SK-N-SH treated with all-trans-retinoic acid at 6 μM for 48 hours (cell line): ENCODE measurements at regions not wholly inside any gene's neighbourhood (a gene's known extent, or its start where the extent isn't known, plus 50 kb on each side); places are given as distances from the start of the nearest gene placed in this dataset.

Experiments
- ATAC-seq: fragments of 200-7000 bp; cut with Tn5 transposase; 3 replicates; pipeline ENCODE4 v1.9.1; 2020; ENCODE audit warnings: mild to moderate bottlenecking, moderate library complexity
- ARNTL ChIP-seq: fragments of 450-650 bp; formaldehyde crosslinking; IDR thresholded peaks from 2 replicates; pipeline ENCODE4 v1.5.0; 2020; ENCODE audit warnings: low read depth, mild to moderate bottlenecking, moderate library complexity, borderline replicate concordance
- BACH2 ChIP-seq: fragments of 250-450 bp; sonication (Bioruptor Pico); IDR thresholded peaks from 2 replicates; pipeline ENCODE4 v1.9.0; 2021; ENCODE audit warnings: mild to moderate bottlenecking, borderline replicate concordance
- CREB5 ChIP-seq: fragments of 250-450 bp; sonication (Bioruptor Pico); IDR thresholded peaks from 2 replicates; pipeline ENCODE4 v1.5.1; 2020; ENCODE audit warnings: low read depth, mild to moderate bottlenecking, moderate library complexity
- CSDC2 ChIP-seq: fragments of 250-450 bp; sonication (Bioruptor Pico); IDR thresholded peaks from 2 replicates; pipeline ENCODE4 v1.5.0; 2020; ENCODE audit warnings: mild to moderate bottlenecking, moderate library complexity
- ESRRG ChIP-seq: fragments of 250-450 bp; sonication (Bioruptor Pico); IDR thresholded peaks from 2 replicates; pipeline ENCODE4 v1.6.1; 2021; ENCODE audit warnings: mild to moderate bottlenecking
- GLIS3 ChIP-seq: fragments of 250-450 bp; sonication (Bioruptor Pico); IDR thresholded peaks from 2 replicates; pipeline ENCODE4 v1.5.0; 2020; ENCODE audit warnings: mild to moderate bottlenecking, moderate library complexity
- OSR1 ChIP-seq: fragments of 250-450 bp; sonication (Bioruptor Pico); IDR thresholded peaks from 2 replicates; pipeline ENCODE4 v1.8.0; 2022; ENCODE audit warnings: moderate library complexity, mild to moderate bottlenecking, inconsistent platforms
- PATZ1 ChIP-seq: fragments of 250-450 bp; sonication (Bioruptor Pico); IDR thresholded peaks from 2 replicates; pipeline ENCODE4 v1.8.0; 2020; ENCODE audit warnings: mild to moderate bottlenecking, moderate library complexity, borderline replicate concordance
- PPARA ChIP-seq: fragments of 250-450 bp; sonication (Bioruptor Pico); IDR thresholded peaks from 2 replicates; pipeline ENCODE4 v1.5.0; 2020; ENCODE audit warnings: mild to moderate bottlenecking, borderline replicate concordance
- RARB ChIP-seq: fragments of 250-450 bp; sonication (Bioruptor Pico); IDR thresholded peaks from 2 replicates; pipeline ENCODE4 v1.8.0; 2021; ENCODE audit warnings: mild to moderate bottlenecking, moderate library complexity
- SNAI2 ChIP-seq: fragments of 250-450 bp; sonication (Bioruptor Pico); IDR thresholded peaks from 2 replicates; pipeline ENCODE4 v1.5.0; 2020; ENCODE audit warnings: mild to moderate bottlenecking, moderate library complexity
- TCF4 ChIP-seq: fragments of 250-450 bp; sonication (Bioruptor Pico); IDR thresholded peaks from 2 replicates; pipeline ENCODE4 v1.8.0; 2021; ENCODE audit warnings: mild to moderate bottlenecking, moderate library complexity, borderline replicate concordance
- TOX ChIP-seq: fragments of 250-450 bp; sonication (Bioruptor Pico); IDR thresholded peaks from 2 replicates; pipeline ENCODE4 v1.8.0; 2021; ENCODE audit warnings: mild to moderate bottlenecking, moderate library complexity, borderline replicate concordance
- TSHZ2 ChIP-seq: fragments of 250-450 bp; sonication (Bioruptor Pico); IDR thresholded peaks from 2 replicates; pipeline ENCODE4 v1.5.0; 2020; ENCODE audit warnings: mild to moderate bottlenecking, moderate library complexity
- ZC3H10 ChIP-seq: fragments of 250-450 bp; sonication (Bioruptor Pico); IDR thresholded peaks from 2 replicates; pipeline ENCODE4 v1.5.1; 2021; ENCODE audit warnings: mild to moderate bottlenecking, moderate library complexity
- ZFP3 ChIP-seq: fragments of 250-450 bp; sonication (Bioruptor Pico); IDR thresholded peaks from 2 replicates; pipeline ENCODE4 v1.5.0; 2020; ENCODE audit warnings: mild to moderate bottlenecking, moderate library complexity
- ZFP30 ChIP-seq: fragments of 450-650 bp; formaldehyde crosslinking; IDR thresholded peaks from 2 replicates; pipeline ENCODE4 v1.5.0; 2022; ENCODE audit warnings: mild to moderate bottlenecking, moderate library complexity
- ZNF565 ChIP-seq: fragments of 450-650 bp; formaldehyde crosslinking; conservative IDR thresholded peaks from 2 replicates; pipeline ENCODE4 v1.5.0; 2020; ENCODE audit warnings: low read depth, mild to moderate bottlenecking, moderate library complexity
- ZNF70 ChIP-seq: fragments of 450-650 bp; formaldehyde crosslinking; IDR thresholded peaks from 2 replicates; pipeline ENCODE4 v1.5.0; 2020; ENCODE audit warnings: mild to moderate bottlenecking, moderate library complexity

DNA sequence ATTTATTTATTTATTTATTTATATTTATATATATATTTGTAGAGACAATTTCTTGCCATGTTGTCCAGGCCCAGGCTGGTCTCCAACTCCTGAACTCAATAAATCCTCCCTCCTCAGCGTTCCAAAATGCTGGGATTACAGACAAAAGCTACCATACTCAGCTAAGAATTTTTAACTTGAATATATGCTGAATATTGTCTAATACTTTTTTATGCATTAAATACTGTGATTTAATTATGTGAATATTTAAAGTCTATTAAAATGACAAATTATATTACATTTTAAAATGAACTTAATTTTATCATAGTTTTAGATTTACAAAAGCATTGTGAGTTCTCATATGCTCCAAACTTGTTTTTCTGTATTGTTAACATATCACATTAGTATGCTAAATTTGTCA is 1022.4 kb downstream of the GRIK2 start:
- no peak for ATAC-seq

DNA sequence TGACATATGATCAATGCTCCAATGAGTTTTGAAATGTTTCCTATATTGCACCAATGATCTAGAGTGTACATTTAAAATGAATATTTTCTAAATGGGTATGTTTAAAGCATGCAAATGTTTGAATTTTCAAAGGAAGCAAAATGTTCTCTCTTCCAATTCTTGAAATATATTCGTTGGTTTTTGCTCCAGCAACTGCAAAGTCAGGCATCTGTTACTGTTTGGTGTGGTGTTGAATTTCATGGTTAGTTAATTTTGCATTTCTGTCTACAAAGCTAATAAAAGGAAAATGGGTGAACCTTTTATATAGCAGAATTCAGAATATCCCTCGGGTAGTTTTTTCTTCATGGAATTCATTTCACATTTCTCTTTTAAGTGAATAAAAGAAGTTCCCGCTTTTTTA is 1018.3 kb downstream of the GRIK2 start:
- no peak for ATAC-seq
- no peak for TF ChIP-seq ZC3H10
- TF ChIP-seq SNAI2 (CRISPR knock-in tag): no peak
- no peak for TF ChIP-seq ZNF565 (CRISPR knock-in tag)

More for the DNA sequence above, 1022.4 kb downstream of the GRIK2 start:
- TF ChIP-seq TSHZ2 (CRISPR knock-in tag) (no peak), OSR1 (CRISPR knock-in tag) (no peak), SNAI2 (CRISPR knock-in tag) (no peak)

DNA sequence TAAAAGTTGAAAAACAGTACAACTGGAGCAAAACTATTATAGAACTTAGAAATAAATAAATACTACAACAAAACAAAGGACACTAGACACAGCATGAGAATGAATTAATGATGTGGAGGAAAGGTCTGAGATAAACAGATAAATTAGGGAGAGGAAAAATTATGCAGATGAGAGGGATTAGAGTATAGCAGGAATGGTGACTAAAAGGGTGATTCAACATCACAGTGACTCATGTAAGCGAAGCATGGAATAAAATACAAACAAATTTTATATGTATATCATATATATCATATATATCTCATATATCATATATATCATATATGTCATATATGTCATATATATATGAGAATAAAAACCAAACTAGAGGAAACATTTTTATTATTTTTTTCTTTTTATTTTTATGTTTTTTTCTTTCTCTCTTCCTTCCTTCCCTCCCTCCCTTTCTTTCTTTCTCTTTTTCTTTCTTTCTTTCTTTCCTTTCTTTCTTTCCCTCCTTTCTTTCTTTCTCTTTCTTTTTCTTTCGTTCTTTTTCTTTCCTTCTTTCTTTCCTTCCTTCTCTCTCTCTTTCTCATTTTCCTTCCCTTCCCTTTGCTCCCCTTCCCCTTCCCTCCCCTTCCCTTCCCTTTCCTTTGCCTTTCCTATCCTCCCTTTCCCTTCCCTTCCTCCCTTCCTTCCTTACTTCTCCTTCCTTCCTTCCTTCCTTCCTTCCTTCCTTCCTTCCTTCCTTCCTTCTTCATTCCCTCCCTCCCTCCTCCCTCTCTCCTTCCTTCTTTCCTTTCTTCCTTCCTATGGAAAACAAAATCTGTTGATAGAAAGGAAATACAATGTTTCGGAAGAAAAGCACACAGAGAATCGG is 1014.6 kb downstream of the GRIK2 start:
- TF ChIP-seq TCF4 (no peak), CREB5 (CRISPR knock-in tag) (no peak), GLIS3 (CRISPR knock-in tag) (no peak), SNAI2 (CRISPR knock-in tag) (no peak), ARNTL (no peak)
- ATAC-seq: no peak

DNA sequence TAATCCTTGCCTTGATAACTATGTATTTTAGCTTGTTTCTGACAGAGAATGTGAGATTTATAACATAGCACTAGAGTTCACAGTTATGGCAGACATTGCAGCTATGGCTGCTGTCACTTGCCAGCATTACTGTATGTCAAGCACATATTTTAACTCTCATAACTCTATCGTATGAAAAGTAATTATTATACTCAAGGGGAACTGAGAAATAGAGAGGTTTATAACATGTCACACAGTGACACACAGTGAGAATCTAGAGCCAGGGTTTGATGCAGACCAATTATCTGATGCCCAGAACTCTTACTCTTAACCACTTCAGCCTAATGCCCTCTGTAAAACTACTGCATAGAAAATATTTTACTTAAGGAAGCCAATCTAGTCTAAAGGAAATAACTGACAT is 1012.4 kb downstream of the GRIK2 start:
- TF ChIP-seq ARNTL (no peak), PATZ1 (no peak)
- no peak for ATAC-seq

DNA sequence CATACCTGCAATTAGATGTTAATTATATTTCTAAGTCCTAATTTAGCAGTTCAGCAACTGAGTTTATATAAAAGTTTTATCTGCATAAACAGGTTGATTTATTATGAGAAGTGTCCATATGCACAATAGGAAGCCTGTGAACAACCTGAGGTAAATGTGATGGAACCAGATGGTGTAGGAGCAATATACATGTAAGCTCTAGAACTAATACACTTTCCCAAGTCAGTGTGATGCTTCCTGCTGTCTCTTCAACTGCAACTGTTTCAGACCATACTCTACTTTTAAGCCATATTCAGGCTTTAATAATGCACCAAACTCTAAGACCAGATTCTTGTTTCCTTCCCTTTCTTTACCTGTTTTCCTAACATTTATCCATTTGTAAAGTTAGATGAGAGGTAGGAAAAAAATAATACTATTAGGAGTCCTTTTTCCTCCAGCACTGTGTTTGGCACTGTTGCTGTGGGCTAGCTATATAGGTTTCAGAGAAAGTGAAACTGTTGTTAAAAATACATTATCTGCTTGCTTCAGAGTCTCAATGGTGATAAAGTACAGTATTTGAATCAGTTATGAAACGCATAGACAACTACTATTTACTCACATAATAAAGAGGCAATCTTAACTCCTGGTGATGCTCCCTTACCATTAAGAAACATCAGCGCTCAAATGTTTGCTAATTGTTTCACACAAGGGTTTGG is 1009.3 kb downstream of the GRIK2 start:
- no peak for ATAC-seq
- no peak for TF ChIP-seq OSR1 (CRISPR knock-in tag)
- TF ChIP-seq PPARA (CRISPR knock-in tag): no peak
- no peak for TF ChIP-seq TOX (CRISPR knock-in tag)
- no peak for TF ChIP-seq TSHZ2 (CRISPR knock-in tag)
- TF ChIP-seq ARNTL: no peak
- TF ChIP-seq TCF4: no peak
- TF ChIP-seq BACH2 (CRISPR knock-in tag): no peak
- no peak for TF ChIP-seq ESRRG (CRISPR knock-in tag)
- TF ChIP-seq CSDC2 (CRISPR knock-in tag): no peak
- TF ChIP-seq ZNF70 (CRISPR knock-in tag): no peak
- no peak for TF ChIP-seq PATZ1
- TF ChIP-seq ZFP3 (CRISPR knock-in tag): no peak
- TF ChIP-seq ZFP30: no peak
- TF ChIP-seq RARB (CRISPR knock-in tag): no peak
- TF ChIP-seq ZNF565 (CRISPR knock-in tag): no peak
